HepG2 (cell line): ENCODE measurements at regions not wholly inside any gene's neighbourhood (a gene's known extent, or its start where the extent isn't known, plus 50 kb on each side); places are given as distances from the start of the nearest gene placed in this dataset.

Source experiments
- ATAC-seq: fragments of 200-7000 bp; cut with Tn5 transposase; 3 replicates; pipeline ENCODE4 v1.9.1; 2020; ENCODE audit warnings: mild to moderate bottlenecking, moderate library complexity
- BruUV-seq: library from RNA; stranded (reverse); fragments of 400-500 nt; replicated peaks from 2 replicates; lab custom pipeline; 2021; lab: Mats Ljungman, UMichigan
- CTCF ChIA-PET: fragments of 300-600 bp; formaldehyde crosslinking; extraction: SDS; loops from one replicate; lab custom pipeline; 2021; ENCODE audit warnings: low total read pairs, inconsistent platforms, low intra/inter-chr PET ratio; lab: Yijun Ruan, JAX
- POLR2A ChIA-PET: fragments of 350-600 bp; sonication (Branson Sonifier 250); formaldehyde crosslinking; loops from one replicate; lab custom pipeline; 2020; ENCODE audit warnings: antibody characterized with exemption, inconsistent platforms; lab: Yijun Ruan, JAX
- DNase-seq: peaks from one replicate; pipeline ENCODE4 v3.0.0-alpha.2; 2015; ENCODE audit warnings: low spot score
- FAIRE-seq: peaks from 3 replicates; lab custom pipeline; 2011; peaks lifted over from hg19 to GRCh38; lab: Jason Lieb, UNC
- H2AFZ ChIP-seq: one replicate; pipeline ENCODE4 v1.6.1; 2011; ENCODE audit warnings: low read length, inconsistent platforms
- H3K27ac ChIP-seq: fragments of 300-600 bp; 3 replicates; pipeline ENCODE4 v1.8.0; 2011; ENCODE audit warnings: mixed run types, mild to moderate bottlenecking, mixed read lengths, low read length, inconsistent platforms; ENCODE audit not compliant: insufficient read depth; ENCODE audit errors: extremely low read length
- H3K27me3 ChIP-seq, 2 experiments: fragments of 200-600 bp in 1 of 2; 2 replicates in 1 of 2; 3 replicates in 1 of 2; pipeline versions ENCODE4 v1.6.0 to v1.8.0; 2011; ENCODE audit warnings: low read length in 2 of 2, mild to moderate bottlenecking in 2 of 2, moderate library complexity in 2 of 2, inconsistent platforms in 1 of 2; ENCODE audit not compliant: insufficient read depth in 2 of 2, control insufficient read depth in 1 of 2
- H3K36me3 ChIP-seq, 2 experiments: fragments of 200-600 bp in 1 of 2; replicated peaks in 1 of 2; 2 replicates in 1 of 2; 3 replicates in 1 of 2; pipeline versions ENCODE4 v1.5.1 to v1.8.0; 2011; ENCODE audit warnings: low read length in 2 of 2, inconsistent platforms in 1 of 2; ENCODE audit not compliant: insufficient read depth in 2 of 2, control insufficient read depth in 1 of 2
- H3K4me1 ChIP-seq: 2 replicates; pipeline ENCODE4 v1.5.1; 2012; ENCODE audit warnings: low read length, inconsistent platforms; ENCODE audit not compliant: insufficient read depth
- H3K4me2 ChIP-seq: 2 replicates; pipeline ENCODE4 v1.6.0; 2011; ENCODE audit warnings: low read depth, low read length, inconsistent platforms
- H3K4me3 ChIP-seq, 3 experiments: fragments of 200-600 bp in 1 of 3; sonication (generic), shearing (Covaris generic) in 1 of 3; replicated peaks in 1 of 3; 2 replicates each; pipeline ENCODE4 v1.5.1; 2011 to 2016; ENCODE audit warnings: low read length in 3 of 3, inconsistent platforms in 2 of 3, low read depth in 2 of 3, mild to moderate bottlenecking in 2 of 3, control low read depth in 1 of 3, mixed read lengths in 1 of 3; ENCODE audit not compliant: insufficient read depth in 1 of 3
- H3K79me2 ChIP-seq: one replicate; pipeline ENCODE4 v1.6.1; 2011; ENCODE audit warnings: low read length, inconsistent platforms; ENCODE audit not compliant: insufficient read depth
- H3K9ac ChIP-seq: 2 replicates; pipeline ENCODE4 v1.6.0; 2011; ENCODE audit warnings: mild to moderate bottlenecking, low read depth, low read length, inconsistent platforms; ENCODE audit not compliant: insufficient read depth
- H3K9me3 ChIP-seq: 2 replicates; pipeline ENCODE4 v1.5.1; 2012; ENCODE audit warnings: mild to moderate bottlenecking, low read length
- H4K20me1 ChIP-seq: 2 replicates; pipeline ENCODE4 v1.6.0; 2011; ENCODE audit warnings: inconsistent platforms, mild to moderate bottlenecking, low read length, moderate library complexity; ENCODE audit not compliant: insufficient read depth
- CHD4 ChIP-seq: fragments of 200-600 bp; sonication (generic); IDR thresholded peaks from 2 replicates; pipeline ENCODE4 v1.7.0; 2017; ENCODE audit warnings: mild to moderate bottlenecking, low read length, borderline replicate concordance
- ZMYM3 ChIP-seq: sonication (generic); formaldehyde crosslinking; IDR thresholded peaks from 2 replicates; pipeline ENCODE4 v1.5.1; 2020; ENCODE audit warnings: mild to moderate bottlenecking, missing genetic modification reagents
- ZNF510 ChIP-seq: sonication (generic); formaldehyde crosslinking; IDR thresholded peaks from 2 replicates; pipeline ENCODE4 v1.4.0; 2020; ENCODE audit warnings: low read depth, mild to moderate bottlenecking, missing genetic modification reagents
- WGBS: methylation state at CpG from one replicate; pipeline ENCODE4 v1.1.6; 2017; ENCODE audit warnings: low lambda C conversion rate; 5-methylcytosine and 5-hydroxymethylcytosine counted together
- in situ Hi-C: cut with HindIII; loops from 2 replicates; pipeline ENCODE4 v1.10.0; 2017; ENCODE audit warnings: low pct_unique_long_range_greater_than_20kb; ENCODE audit not compliant: extremely low pct_ligation_motif_present
- intact Hi-C: fragments of 100-400 bp; cut with micrococcal nuclease; formaldehyde crosslinking; loops from one replicate; pipeline ENCODE4 v1.10.0; 2022; ENCODE audit not compliant: unreplicated experiment
- TF ChIP-seq, protein P1 (sequence below): sonication (generic); formaldehyde crosslinking; IDR thresholded peaks from 2 replicates; pipeline ENCODE4 v1.4.0; 2020; ENCODE audit warnings: missing genetic modification reagents, borderline replicate concordance
- TF ChIP-seq, protein P2 (sequence below): sonication (generic); formaldehyde crosslinking; IDR thresholded peaks from 2 replicates; pipeline ENCODE4 v1.5.0; 2020; ENCODE audit warnings: missing genetic modification reagents

DNA sequence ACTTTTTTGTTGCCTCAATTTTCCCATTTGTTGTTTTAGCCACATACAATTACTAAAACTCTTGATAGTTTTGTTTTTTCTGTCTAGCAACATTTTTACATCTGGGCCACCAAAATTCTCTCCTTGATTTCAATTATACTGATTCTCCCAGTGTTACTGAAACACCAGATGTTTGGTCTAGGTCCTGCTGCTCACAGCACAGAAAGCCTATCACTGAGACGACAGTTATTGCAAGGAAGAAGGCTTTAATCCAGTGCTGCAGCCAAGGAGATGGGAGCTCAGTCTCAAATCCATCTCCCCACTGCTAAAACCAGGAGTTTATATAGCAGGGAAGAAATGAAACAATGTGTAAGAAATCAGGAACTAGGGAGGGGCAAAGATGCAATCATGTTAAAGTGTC, 837.7 kb upstream of the CNTN5 start:
- no peak overlapping the region for H3K4me2 ChIP-seq
- ATAC-seq (no peak), FAIRE-seq (no peak), DNase-seq (no peak)
- H3K9me3 ChIP-seq = peaks cover 18% of the 10 kb centered on the region
- in situ Hi-C loops (no loop called here), intact Hi-C loops (no loop called here)
- H3K79me2 ChIP-seq = no peaks in the 10 kb centered on the region
- no peak overlapping the region for H2AFZ ChIP-seq
- H3K4me3 ChIP-seq = no peak overlapping the region
- 0% methylated on average over 1 of the region's 1 CpG for WGBS
- TF ChIP-seq, protein P1, sequence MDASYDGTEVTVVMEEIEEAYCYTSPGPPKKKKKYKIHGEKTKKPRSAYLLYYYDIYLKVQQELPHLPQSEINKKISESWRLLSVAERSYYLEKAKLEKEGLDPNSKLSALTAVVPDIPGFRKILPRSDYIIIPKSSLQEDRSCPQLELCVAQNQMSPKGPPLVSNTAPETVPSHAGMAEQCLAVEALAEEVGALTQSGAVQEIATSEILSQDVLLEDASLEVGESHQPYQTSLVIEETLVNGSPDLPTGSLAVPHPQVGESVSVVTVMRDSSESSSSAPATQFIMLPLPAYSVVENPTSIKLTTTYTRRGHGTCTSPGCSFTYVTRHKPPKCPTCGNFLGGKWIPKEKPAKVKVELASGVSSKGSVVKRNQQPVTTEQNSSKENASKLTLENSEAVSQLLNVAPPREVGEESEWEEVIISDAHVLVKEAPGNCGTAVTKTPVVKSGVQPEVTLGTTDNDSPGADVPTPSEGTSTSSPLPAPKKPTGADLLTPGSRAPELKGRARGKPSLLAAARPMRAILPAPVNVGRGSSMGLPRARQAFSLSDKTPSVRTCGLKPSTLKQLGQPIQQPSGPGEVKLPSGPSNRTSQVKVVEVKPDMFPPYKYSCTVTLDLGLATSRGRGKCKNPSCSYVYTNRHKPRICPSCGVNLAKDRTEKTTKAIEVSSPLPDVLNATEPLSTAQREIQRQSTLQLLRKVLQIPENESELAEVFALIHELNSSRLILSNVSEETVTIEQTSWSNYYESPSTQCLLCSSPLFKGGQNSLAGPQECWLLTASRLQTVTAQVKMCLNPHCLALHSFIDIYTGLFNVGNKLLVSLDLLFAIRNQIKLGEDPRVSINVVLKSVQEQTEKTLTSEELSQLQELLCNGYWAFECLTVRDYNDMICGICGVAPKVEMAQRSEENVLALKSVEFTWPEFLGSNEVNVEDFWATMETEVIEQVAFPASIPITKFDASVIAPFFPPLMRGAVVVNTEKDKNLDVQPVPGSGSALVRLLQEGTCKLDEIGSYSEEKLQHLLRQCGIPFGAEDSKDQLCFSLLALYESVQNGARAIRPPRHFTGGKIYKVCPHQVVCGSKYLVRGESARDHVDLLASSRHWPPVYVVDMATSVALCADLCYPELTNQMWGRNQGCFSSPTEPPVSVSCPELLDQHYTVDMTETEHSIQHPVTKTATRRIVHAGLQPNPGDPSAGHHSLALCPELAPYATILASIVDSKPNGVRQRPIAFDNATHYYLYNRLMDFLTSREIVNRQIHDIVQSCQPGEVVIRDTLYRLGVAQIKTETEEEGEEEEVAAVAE (CRISPR knock-in tag) = no peak
- TF ChIP-seq ZMYM3 (no peak), ZNF510 (CRISPR knock-in tag) (no peak), CHD4 (no peak)
- TF ChIP-seq, protein P2, sequence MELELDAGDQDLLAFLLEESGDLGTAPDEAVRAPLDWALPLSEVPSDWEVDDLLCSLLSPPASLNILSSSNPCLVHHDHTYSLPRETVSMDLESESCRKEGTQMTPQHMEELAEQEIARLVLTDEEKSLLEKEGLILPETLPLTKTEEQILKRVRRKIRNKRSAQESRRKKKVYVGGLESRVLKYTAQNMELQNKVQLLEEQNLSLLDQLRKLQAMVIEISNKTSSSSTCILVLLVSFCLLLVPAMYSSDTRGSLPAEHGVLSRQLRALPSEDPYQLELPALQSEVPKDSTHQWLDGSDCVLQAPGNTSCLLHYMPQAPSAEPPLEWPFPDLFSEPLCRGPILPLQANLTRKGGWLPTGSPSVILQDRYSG (CRISPR knock-in tag) = no peak
- no peaks in the 10 kb centered on the region for H4K20me1 ChIP-seq
- H3K36me3 ChIP-seq = no peaks in the 10 kb centered on the region
- no peaks in the 10 kb centered on the region for H3K4me1 ChIP-seq
- no peak overlapping the region for H3K27ac ChIP-seq
- no peak overlapping the region for H3K9ac ChIP-seq
- H3K27me3 ChIP-seq = no peaks in the 10 kb centered on the region
- ChIA-PET CTCF (no interaction called here), POLR2A (no interaction called here)
- no TSS peak for BruUV-seq
